ENCODE measurements at regions not wholly inside any gene's neighbourhood (a gene's known extent, or its start where the extent isn't known, plus 50 kb on each side); places are given as distances from the start of the nearest gene placed in this dataset.
A peak's percentile ranks its signal among the peaks of the same experiment; 100 is the strongest.

DNA sequence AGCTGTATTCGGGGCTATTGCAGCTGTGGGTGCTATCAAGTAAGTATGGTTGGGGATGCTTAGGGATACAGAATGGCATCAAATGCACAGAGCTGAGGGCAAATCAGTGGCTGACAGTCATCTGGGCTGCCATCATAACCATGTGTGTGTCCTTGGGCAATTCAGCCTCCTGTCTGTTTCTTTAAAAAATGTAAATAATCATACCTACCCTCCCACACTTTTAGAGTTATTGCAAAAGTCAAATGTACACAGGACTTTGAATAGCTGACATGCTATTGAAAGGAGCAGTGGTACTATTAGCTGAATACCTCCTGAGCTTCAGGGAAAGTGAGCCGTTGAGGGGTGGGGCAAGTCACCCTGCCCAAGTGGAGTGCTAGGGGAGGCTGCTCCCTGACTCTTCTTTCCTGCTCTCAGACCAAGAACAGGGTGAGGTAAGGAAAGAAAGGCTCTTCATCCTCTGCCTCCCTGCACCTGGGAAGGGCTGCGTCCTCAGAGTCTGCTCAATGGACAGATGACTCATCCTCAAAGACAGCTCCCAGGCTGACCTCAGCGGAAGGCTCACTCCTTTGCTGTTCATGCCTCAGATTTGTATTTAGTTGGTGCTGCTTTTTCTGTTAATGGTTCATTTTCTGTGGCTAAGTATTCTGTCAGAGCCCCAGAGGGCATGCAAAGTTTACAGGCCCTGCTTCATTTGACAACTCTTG is 54.9 kb upstream of the BZW1 start:
- Histone ChIP-seq H3K36me3 (ENCODE audit: insufficient read depth, low read length) (no peaks in the 10 kb centered on the region), H3K9me3 (ENCODE audit: low read depth, low read length) (no peaks in the 10 kb centered on the region), H3K4me1 (ENCODE audit: insufficient read depth, low read length) (peaks cover 38% of the 10 kb centered on the region), H3K4me2 (ENCODE audit: insufficient read depth, low read length) (peak overlapping the region; percentile 61), H3K79me2 (ENCODE audit: insufficient read depth, low read length) (no peaks in the 10 kb centered on the region), H3K27ac (ENCODE audit: low read depth, low read length) (peak overlapping the region; percentile 75), H3K4me3 (ENCODE audit: insufficient read depth, low read length) (no peak overlapping the region), H3K27me3 (ENCODE audit: insufficient read depth, low read length) (no peaks in the 10 kb centered on the region), H2AFZ (ENCODE audit: low read length) (no peak overlapping the region), H4K20me1 (ENCODE audit: insufficient read depth, low read length) (no peaks in the 10 kb centered on the region)
- peak; percentile 80 for DNase-seq (ENCODE audit: insufficient read length, low spot score, missing footprints)
- TF ChIP-seq, protein P1, sequence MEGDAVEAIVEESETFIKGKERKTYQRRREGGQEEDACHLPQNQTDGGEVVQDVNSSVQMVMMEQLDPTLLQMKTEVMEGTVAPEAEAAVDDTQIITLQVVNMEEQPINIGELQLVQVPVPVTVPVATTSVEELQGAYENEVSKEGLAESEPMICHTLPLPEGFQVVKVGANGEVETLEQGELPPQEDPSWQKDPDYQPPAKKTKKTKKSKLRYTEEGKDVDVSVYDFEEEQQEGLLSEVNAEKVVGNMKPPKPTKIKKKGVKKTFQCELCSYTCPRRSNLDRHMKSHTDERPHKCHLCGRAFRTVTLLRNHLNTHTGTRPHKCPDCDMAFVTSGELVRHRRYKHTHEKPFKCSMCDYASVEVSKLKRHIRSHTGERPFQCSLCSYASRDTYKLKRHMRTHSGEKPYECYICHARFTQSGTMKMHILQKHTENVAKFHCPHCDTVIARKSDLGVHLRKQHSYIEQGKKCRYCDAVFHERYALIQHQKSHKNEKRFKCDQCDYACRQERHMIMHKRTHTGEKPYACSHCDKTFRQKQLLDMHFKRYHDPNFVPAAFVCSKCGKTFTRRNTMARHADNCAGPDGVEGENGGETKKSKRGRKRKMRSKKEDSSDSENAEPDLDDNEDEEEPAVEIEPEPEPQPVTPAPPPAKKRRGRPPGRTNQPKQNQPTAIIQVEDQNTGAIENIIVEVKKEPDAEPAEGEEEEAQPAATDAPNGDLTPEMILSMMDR (IDR thresholded peaks at IDR 0.05; ENCODE audit: extremely low read depth, low read depth, low read length): no peak

DNA sequence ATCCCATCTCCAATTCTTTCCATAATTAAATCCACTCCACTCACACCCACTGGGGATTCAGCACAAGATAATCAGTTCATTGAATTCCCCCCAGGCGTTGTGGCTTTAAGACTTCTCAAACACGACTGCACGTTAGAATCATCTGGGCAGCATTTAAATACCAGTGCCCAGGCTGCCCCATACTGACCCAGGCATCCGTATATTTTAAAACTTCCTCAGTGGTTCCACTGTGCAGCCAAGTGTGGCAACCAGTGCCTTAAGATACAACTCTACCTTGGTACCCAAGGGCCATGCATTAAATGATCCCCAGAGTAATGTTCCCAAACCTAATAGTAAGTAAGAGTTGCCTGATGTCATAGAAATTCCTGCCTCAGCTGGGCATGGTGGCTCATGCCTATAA is 54.3 kb upstream of the BZW1 start:
- TF ChIP-seq, protein P1 (IDR thresholded peaks at IDR 0.05; ENCODE audit: extremely low read depth, low read depth, low read length): no peak
- Histone ChIP-seq H3K4me2 (ENCODE audit: insufficient read depth, low read length) (peak overlapping the region; percentile 61), H3K27me3 (ENCODE audit: insufficient read depth, low read length) (no peaks in the 10 kb centered on the region), H4K20me1 (ENCODE audit: insufficient read depth, low read length) (no peaks in the 10 kb centered on the region), H3K9me3 (ENCODE audit: low read depth, low read length) (no peaks in the 10 kb centered on the region), H3K4me3 (ENCODE audit: insufficient read depth, low read length) (no peak overlapping the region), H2AFZ (ENCODE audit: low read length) (no peak overlapping the region), H3K79me2 (ENCODE audit: insufficient read depth, low read length) (no peaks in the 10 kb centered on the region), H3K36me3 (ENCODE audit: insufficient read depth, low read length) (no peaks in the 10 kb centered on the region), H3K4me1 (ENCODE audit: insufficient read depth, low read length) (peaks cover 44% of the 10 kb centered on the region), H3K27ac (ENCODE audit: low read depth, low read length) (peak overlapping the region; percentile 75)
- DNase-seq (ENCODE audit: insufficient read length, low spot score, missing footprints): no peak

GRCh38 chr2:200758341-200758740 is 53.4 kb upstream of the BZW1 start:
- no peaks in the 10 kb centered on the region for H4K20me1 ChIP-seq (ENCODE audit: insufficient read depth, low read length)
- H3K36me3 ChIP-seq (ENCODE audit: insufficient read depth, low read length): no peaks in the 10 kb centered on the region
- H3K4me3 ChIP-seq (ENCODE audit: insufficient read depth, low read length): no peak overlapping the region
- no peaks in the 10 kb centered on the region for H3K79me2 ChIP-seq (ENCODE audit: insufficient read depth, low read length)
- no peak overlapping the region for H3K4me2 ChIP-seq (ENCODE audit: insufficient read depth, low read length)
- peaks cover 47% of the 10 kb centered on the region for H3K4me1 ChIP-seq (ENCODE audit: insufficient read depth, low read length)
- H3K27ac ChIP-seq (ENCODE audit: low read depth, low read length): no peak overlapping the region
- DNase-seq (ENCODE audit: insufficient read length, low spot score, missing footprints): no peak
- no peaks in the 10 kb centered on the region for H3K27me3 ChIP-seq (ENCODE audit: insufficient read depth, low read length)
- H2AFZ ChIP-seq (ENCODE audit: low read length): no peak overlapping the region
- no peaks in the 10 kb centered on the region for H3K9me3 ChIP-seq (ENCODE audit: low read depth, low read length)
- TF ChIP-seq, protein P1 (IDR thresholded peaks at IDR 0.05; ENCODE audit: extremely low read depth, low read depth, low read length): no peak

- Histone ChIP-seq H3K79me2 (ENCODE audit: insufficient read depth, low read length) (no peaks in the 10 kb centered on the region), H3K4me3 (ENCODE audit: insufficient read depth, low read length) (no peak overlapping the region), H3K27ac (ENCODE audit: low read depth, low read length) (peak overlapping the region; percentile 64), H2AFZ (ENCODE audit: low read length) (peak overlapping the region; percentile 16), H3K4me2 (ENCODE audit: insufficient read depth, low read length) (peak overlapping the region; percentile 29), H3K36me3 (ENCODE audit: insufficient read depth, low read length) (no peaks in the 10 kb centered on the region), H3K4me1 (ENCODE audit: insufficient read depth, low read length) (peaks cover 66% of the 10 kb centered on the region), H3K27me3 (ENCODE audit: insufficient read depth, low read length) (no peaks in the 10 kb centered on the region), H3K9me3 (ENCODE audit: low read depth, low read length) (no peaks in the 10 kb centered on the region), H4K20me1 (ENCODE audit: insufficient read depth, low read length) (no peaks in the 10 kb centered on the region)
- DNase-seq (ENCODE audit: insufficient read length, low spot score, missing footprints): no peak
- TF ChIP-seq, protein P1 (IDR thresholded peaks at IDR 0.05; ENCODE audit: extremely low read depth, low read depth, low read length): no peak
Measured at GRCh38 chr2:200761266-200761665, 50.4 kb upstream of the BZW1 start.
